ENCODE measurements at regions not wholly inside any gene's neighbourhood (a gene's known extent, or its start where the extent isn't known, plus 50 kb on each side); places are given as distances from the start of the nearest gene placed in this dataset.

DNA sequence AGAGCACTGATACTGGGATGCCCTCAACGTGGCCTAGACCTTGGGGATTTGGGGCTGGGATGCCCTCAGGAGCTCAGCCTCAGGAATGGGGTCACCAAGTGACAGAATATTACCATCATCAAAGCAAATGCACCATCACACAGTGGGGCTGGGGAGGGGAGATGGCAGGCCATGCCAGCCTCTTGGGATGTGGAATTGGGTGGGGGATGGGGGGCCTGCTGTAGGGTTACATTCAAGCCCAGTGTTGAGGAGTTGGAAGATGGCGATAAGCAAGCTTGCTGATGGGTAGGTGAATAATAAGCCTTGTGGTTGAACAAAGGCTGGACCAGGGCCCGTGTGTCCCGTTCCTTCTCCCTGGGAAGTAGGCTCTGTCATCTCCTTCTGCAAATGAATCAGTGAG is 69.1 kb upstream of the GPR12 start:
- 90 to 94% methylated on average over 2 of the region's 4 CpGs for WGBS, 2 donors (ENCODE audit: low coverage in 1 of 2)
- no peak for TF ChIP-seq EP300 (IDR thresholded peaks at IDR 0.05)
- no peak for TF ChIP-seq POLR2A (IDR thresholded peaks at IDR 0.05)
- TF ChIP-seq, protein P1, sequence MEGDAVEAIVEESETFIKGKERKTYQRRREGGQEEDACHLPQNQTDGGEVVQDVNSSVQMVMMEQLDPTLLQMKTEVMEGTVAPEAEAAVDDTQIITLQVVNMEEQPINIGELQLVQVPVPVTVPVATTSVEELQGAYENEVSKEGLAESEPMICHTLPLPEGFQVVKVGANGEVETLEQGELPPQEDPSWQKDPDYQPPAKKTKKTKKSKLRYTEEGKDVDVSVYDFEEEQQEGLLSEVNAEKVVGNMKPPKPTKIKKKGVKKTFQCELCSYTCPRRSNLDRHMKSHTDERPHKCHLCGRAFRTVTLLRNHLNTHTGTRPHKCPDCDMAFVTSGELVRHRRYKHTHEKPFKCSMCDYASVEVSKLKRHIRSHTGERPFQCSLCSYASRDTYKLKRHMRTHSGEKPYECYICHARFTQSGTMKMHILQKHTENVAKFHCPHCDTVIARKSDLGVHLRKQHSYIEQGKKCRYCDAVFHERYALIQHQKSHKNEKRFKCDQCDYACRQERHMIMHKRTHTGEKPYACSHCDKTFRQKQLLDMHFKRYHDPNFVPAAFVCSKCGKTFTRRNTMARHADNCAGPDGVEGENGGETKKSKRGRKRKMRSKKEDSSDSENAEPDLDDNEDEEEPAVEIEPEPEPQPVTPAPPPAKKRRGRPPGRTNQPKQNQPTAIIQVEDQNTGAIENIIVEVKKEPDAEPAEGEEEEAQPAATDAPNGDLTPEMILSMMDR (IDR thresholded peaks at IDR 0.05) = no peak
- TF ChIP-seq POLR2AphosphoS5 (IDR thresholded peaks at IDR 0.05) = no peak
- no peak for ATAC-seq
- Histone ChIP-seq H3K27ac (no peak overlapping the region), H3K36me3 (no peaks in the 10 kb centered on the region), H3K9me3 (no peaks in the 10 kb centered on the region), H3K4me3 (no peak overlapping the region), H3K27me3 (peaks cover 7% of the 10 kb centered on the region), H3K4me1 (no peaks in the 10 kb centered on the region)

DNA sequence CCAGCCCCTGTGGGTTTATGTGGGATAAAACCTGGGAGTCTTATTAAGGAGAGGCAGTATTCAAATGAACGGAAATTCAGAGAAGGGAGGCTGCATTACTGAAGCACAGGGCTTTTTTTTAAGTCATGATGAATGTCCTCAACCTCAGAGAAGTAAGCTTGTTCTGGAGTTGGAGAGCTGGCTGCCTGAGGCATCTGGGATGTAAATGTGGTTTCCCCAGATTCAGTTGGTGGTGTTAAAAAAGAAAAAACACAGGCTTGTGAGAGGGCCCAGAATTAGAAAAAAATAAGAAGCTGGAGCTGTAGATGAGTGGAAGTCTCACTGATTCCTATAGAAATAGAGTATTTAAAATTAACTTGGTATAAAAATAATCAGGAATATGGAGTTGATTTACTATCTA is 64.0 kb upstream of the GPR12 start:
- no peak overlapping the region for H3K27ac ChIP-seq
- TF ChIP-seq EP300 (IDR thresholded peaks at IDR 0.05) (no peak), POLR2A (IDR thresholded peaks at IDR 0.05) (no peak)
- H3K36me3 ChIP-seq = no peaks in the 10 kb centered on the region
- no peaks in the 10 kb centered on the region for H3K4me1 ChIP-seq
- no peak for ATAC-seq
- H3K9me3 ChIP-seq = no peaks in the 10 kb centered on the region
- WGBS, 2 donors (ENCODE audit: low coverage in 1 of 2) = 20 to 46% methylated on average over 1 of the region's 1 CpG
- no peaks in the 10 kb centered on the region for H3K27me3 ChIP-seq
- no peak overlapping the region for H3K4me3 ChIP-seq

DNA sequence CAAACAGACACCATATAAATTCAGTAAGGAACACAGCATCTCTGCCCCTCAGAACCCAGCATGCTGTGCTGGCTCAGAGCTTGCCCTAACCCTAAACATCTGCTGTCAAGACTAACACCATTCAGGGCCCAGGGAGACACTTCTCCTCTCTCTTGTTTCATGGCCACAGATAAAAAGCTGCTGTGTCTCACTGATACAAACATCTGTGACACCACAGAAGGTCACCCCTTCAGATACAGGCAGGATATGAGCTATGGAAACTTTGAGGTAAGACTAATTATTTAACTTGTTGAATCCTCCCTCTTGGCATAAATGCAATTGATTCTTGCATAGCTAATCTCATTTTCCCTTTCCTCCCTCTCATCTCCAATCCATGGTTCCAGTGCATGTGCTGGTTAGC is 61.6 kb upstream of the GPR12 start:
- H3K4me3 ChIP-seq = no peak overlapping the region
- no peaks in the 10 kb centered on the region for H3K9me3 ChIP-seq
- no peaks in the 10 kb centered on the region for H3K27me3 ChIP-seq
- no peak overlapping the region for H3K27ac ChIP-seq
- TF ChIP-seq, protein P1 (IDR thresholded peaks at IDR 0.05) = no peak
- TF ChIP-seq POLR2A (IDR thresholded peaks at IDR 0.05) (no peak), POLR2AphosphoS5 (IDR thresholded peaks at IDR 0.05) (no peak), EP300 (IDR thresholded peaks at IDR 0.05) (no peak)
- no peak for ATAC-seq
- no peaks in the 10 kb centered on the region for H3K4me1 ChIP-seq
- no peaks in the 10 kb centered on the region for H3K36me3 ChIP-seq

DNA sequence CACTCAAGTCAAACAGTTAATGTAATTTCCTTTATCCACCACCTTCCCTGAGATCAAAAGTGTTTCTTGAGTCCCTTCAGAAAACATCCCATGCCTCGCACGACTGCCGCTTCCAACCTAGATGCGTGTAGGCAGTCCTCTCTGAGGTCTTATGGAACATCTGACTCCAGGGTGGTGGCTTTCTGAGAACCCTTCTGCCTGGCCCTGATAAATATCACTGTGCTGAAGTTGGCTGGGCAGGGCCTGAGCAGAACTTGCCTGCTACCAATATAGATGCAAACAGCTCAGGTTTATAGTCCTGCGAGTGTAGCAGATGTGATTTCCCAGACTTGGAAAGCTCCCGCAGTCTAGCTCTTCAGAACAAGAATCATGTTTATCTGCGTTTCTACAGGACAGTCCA is 61.1 kb upstream of the GPR12 start:
- H3K9me3 ChIP-seq = no peaks in the 10 kb centered on the region
- TF ChIP-seq POLR2AphosphoS5 (IDR thresholded peaks at IDR 0.05) = no peak
- TF ChIP-seq POLR2A (IDR thresholded peaks at IDR 0.05) = no peak
- TF ChIP-seq, protein P1 (IDR thresholded peaks at IDR 0.05) = no peak
- no peak for TF ChIP-seq EP300 (IDR thresholded peaks at IDR 0.05)
- H3K36me3 ChIP-seq = no peaks in the 10 kb centered on the region
- H3K4me3 ChIP-seq = no peak overlapping the region
- no peaks in the 10 kb centered on the region for H3K4me1 ChIP-seq
- ATAC-seq = no peak
- no peaks in the 10 kb centered on the region for H3K27me3 ChIP-seq
- 83 to 88% methylated on average over 1 to 3 of the region's 7 CpGs for WGBS, 2 donors (ENCODE audit: low coverage in 1 of 2)
- no peak overlapping the region for H3K27ac ChIP-seq

DNA sequence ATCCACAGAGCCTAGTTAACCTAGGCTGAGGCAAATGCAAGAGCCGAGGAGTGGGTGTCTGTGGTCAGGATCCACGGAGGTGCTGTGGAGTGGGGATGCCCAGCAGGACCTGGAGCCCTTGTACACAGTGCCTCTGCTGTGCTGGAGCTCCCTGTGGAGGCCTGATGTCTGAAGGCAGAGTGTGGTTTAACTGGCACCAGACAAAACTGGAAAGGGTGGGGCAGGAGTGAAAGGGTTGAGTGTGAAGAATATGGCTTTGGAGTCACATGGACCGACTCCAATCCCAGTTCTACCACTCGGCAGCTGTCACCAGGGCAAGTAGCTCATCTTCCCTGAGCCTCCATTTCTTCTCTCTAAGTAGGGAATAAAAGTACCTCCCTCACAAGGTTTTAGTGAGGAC is 60.3 kb upstream of the GPR12 start:
- no peak for ATAC-seq
- Histone ChIP-seq H3K4me1 (no peaks in the 10 kb centered on the region), H3K36me3 (no peaks in the 10 kb centered on the region), H3K4me3 (no peak overlapping the region), H3K27ac (no peak overlapping the region), H3K9me3 (no peaks in the 10 kb centered on the region), H3K27me3 (peaks cover 6% of the 10 kb centered on the region)
- WGBS, 2 donors (ENCODE audit: low coverage in 1 of 2) = 80% methylated on average over 4 of the region's 4 CpGs; no CpG with 5 or more reads in 1 of the 2 donors
- TF ChIP-seq EP300 (IDR thresholded peaks at IDR 0.05) (no peak), POLR2AphosphoS5 (IDR thresholded peaks at IDR 0.05) (no peak), POLR2A (IDR thresholded peaks at IDR 0.05) (no peak)
- TF ChIP-seq, protein P1 (IDR thresholded peaks at IDR 0.05) = no peak

Measured in gastroesophageal sphincter (tissue), 4 donors.